PFSK-1 (cell line): ENCODE measurements at regions not wholly inside any gene's neighbourhood (a gene's known extent, or its start where the extent isn't known, plus 50 kb on each side); places are given as distances from the start of the nearest gene placed in this dataset.

Experiments used
- FOXP2 ChIP-seq: optimal IDR thresholded peaks from 2 replicates; pipeline ENCODE3; 2011; ENCODE audit warnings: borderline replicate concordance, control low read depth, inconsistent platforms; ENCODE audit not compliant: insufficient read depth; ENCODE audit errors: extremely low read length, extremely low read depth
- POLR2AphosphoS5 ChIP-seq: IDR thresholded peaks from 2 replicates; pipeline ENCODE4 v1.6.1; 2012; ENCODE audit warnings: low read depth, mild to moderate bottlenecking, control low read depth, low read length, moderate library complexity
- SIN3A ChIP-seq: IDR thresholded peaks from 2 replicates; pipeline ENCODE4 v1.6.1; 2012; ENCODE audit warnings: mild to moderate bottlenecking, low read length, moderate library complexity, borderline replicate concordance; ENCODE audit not compliant: insufficient read depth
- TAF1 ChIP-seq: IDR thresholded peaks from 2 replicates; pipeline ENCODE4 v1.6.1; 2012; ENCODE audit warnings: low read length, control low read depth, borderline replicate concordance; ENCODE audit not compliant: insufficient read depth
- TF ChIP-seq, protein P1 (sequence below), 2 experiments: IDR thresholded peaks; 2 replicates each; pipeline versions ENCODE4 v1.6.1 to v1.8.0; 2011 to 2012; ENCODE audit warnings: low read depth in 2 of 2, low read length in 2 of 2, control low read depth in 1 of 2, inconsistent platforms in 1 of 2, mild to moderate bottlenecking in 1 of 2, moderate library complexity in 1 of 2; ENCODE audit not compliant: insufficient read depth in 1 of 2

- TF ChIP-seq, protein P1, sequence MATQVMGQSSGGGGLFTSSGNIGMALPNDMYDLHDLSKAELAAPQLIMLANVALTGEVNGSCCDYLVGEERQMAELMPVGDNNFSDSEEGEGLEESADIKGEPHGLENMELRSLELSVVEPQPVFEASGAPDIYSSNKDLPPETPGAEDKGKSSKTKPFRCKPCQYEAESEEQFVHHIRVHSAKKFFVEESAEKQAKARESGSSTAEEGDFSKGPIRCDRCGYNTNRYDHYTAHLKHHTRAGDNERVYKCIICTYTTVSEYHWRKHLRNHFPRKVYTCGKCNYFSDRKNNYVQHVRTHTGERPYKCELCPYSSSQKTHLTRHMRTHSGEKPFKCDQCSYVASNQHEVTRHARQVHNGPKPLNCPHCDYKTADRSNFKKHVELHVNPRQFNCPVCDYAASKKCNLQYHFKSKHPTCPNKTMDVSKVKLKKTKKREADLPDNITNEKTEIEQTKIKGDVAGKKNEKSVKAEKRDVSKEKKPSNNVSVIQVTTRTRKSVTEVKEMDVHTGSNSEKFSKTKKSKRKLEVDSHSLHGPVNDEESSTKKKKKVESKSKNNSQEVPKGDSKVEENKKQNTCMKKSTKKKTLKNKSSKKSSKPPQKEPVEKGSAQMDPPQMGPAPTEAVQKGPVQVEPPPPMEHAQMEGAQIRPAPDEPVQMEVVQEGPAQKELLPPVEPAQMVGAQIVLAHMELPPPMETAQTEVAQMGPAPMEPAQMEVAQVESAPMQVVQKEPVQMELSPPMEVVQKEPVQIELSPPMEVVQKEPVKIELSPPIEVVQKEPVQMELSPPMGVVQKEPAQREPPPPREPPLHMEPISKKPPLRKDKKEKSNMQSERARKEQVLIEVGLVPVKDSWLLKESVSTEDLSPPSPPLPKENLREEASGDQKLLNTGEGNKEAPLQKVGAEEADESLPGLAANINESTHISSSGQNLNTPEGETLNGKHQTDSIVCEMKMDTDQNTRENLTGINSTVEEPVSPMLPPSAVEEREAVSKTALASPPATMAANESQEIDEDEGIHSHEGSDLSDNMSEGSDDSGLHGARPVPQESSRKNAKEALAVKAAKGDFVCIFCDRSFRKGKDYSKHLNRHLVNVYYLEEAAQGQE (IDR thresholded peaks at IDR 0.05; ENCODE audit: insufficient read depth in 1 of 2, low read depth in 2 of 2, low read length in 2 of 2), result no peak
- TF ChIP-seq POLR2AphosphoS5, result no peak
- no peak for TF ChIP-seq SIN3A
- TF ChIP-seq TAF1, result no peak
- TF ChIP-seq FOXP2, result no peak
Measured at GRCh38 chr7:142485617-142486226, 227.9 kb upstream of the PRSS58 start.

DNA sequence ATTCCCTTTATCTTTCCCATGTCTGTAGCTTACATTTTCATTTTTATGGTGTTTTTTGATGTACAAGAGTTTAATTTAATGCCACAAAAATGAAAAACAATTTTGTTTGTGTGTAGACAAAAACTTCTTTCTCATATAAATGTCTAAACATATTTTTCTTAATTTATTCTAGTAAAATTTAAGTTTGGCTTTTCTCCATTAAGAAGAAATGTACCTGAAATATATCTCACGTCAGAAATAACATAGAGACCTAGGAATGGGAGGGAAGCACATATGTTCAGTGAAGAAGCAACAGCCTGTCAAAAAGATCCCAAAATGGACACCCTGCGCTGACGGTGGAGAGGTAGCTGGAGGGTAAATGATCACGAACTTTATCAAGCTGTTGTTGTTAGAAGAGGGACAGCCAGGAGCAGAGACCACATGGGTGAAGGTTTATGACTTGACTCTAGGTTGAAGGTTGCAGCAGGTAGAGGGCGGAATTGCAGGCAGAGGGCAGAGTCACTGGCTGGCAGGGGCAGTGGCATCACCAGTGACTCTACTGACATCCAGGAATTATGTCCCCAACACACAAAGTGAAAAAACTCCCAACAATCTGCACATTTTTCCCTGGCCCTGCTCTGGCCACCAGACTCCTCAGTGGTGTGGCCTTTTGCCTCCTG lies 225.9 kb upstream of the PRSS58 start:
- TF ChIP-seq SIN3A (no peak), TAF1 (no peak)
- TF ChIP-seq, protein P1 (IDR thresholded peaks at IDR 0.05; ENCODE audit: insufficient read depth in 1 of 2, low read depth in 2 of 2, low read length in 2 of 2), result no peak

DNA sequence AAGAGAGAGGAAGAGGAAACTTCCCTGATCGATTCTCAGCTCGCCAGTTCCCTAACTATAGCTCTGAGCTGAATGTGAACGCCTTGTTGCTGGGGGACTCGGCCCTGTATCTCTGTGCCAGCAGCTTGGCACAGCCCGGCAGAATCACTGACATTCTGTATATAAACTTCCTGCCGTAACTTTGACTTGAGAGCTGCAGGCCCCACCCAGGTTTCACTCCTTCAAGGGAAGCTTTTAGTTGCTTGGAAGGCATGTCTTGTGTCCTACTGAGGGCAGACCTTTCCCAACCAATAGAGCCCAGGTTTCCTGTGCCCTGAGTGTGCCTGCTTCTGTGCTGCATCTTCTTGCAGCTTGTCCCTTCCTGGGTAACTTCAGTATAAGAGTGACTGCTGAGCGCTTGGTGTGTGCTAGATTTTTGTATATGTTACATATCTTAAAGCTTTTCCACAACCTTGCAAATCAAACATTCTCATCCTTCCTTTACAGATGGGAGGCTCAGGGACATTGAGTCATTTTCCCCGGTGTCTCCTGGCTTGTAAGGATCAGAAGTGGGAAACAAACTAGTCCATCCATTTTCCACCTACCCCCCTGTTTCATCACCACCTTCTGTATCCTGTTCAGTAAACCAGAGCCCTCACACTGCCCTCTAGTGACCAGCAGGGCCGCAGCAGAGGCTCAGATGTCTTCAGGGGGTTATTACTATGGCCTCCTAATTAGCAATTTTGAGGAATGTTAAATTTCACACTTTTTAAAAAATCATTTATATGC lies 225.2 kb upstream of the PRSS58 start:
- TF ChIP-seq, protein P1 (IDR thresholded peaks at IDR 0.05; ENCODE audit: insufficient read depth in 1 of 2, low read depth in 2 of 2, low read length in 2 of 2), result no peak
- no peak for TF ChIP-seq FOXP2
- no peak for TF ChIP-seq SIN3A
- TF ChIP-seq POLR2AphosphoS5, result no peak
- TF ChIP-seq TAF1, result no peak

DNA sequence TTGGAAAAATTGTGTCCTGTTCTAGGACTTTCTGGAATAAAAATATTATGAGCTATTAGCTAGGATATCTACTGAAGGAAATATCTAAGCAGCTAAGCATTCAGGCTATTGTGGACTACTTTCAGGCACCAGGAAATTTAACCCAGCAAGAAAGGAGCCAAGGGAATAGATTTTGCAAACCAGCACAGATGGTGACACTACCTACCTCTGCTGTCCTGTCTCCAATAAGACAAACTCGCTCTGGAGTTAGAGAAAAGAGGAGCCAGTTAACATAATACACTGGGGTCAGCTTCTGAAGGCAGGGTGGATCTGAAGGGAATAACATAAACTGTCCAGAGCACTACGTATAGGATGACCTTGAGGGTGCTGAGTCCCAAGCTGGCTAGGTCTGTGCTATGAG lies 223.7 kb upstream of the PRSS58 start:
- no peak for TF ChIP-seq TAF1

- TF ChIP-seq TAF1 (no peak), POLR2AphosphoS5 (no peak), SIN3A (no peak), FOXP2 (no peak)
- TF ChIP-seq, protein P1 (IDR thresholded peaks at IDR 0.05; ENCODE audit: insufficient read depth in 1 of 2, low read depth in 2 of 2, low read length in 2 of 2), result no peak
Measured at GRCh38 chr7:142478479-142479220, 220.8 kb upstream of the PRSS58 start.
